Testis (tissue), 2 donors: ENCODE measurements at regions not wholly inside any gene's neighbourhood (a gene's known extent, or its start where the extent isn't known, plus 50 kb on each side); places are given as distances from the start of the nearest gene placed in this dataset.

ENCODE experiments used
- DNase-seq: peaks from one replicate; pipeline ENCODE4 v3.0.0-alpha.2; 2019
- H3K27ac ChIP-seq, 2 donors: fragments of 200-600 bp; sonication (generic); one replicate each; pipeline ENCODE4 v1.5.1; 2019
- H3K27me3 ChIP-seq: fragments of 200-600 bp; sonication (generic); one replicate; pipeline ENCODE4 v1.5.1; 2019
- H3K36me3 ChIP-seq: fragments of 200-600 bp; sonication (generic); one replicate; pipeline ENCODE4 v1.5.1; 2017; ENCODE audit warnings: low read depth; ENCODE audit errors: missing control alignments
- H3K4me1 ChIP-seq: fragments of 200-600 bp; sonication (generic); one replicate; pipeline ENCODE4 v1.5.1; 2019
- H3K4me3 ChIP-seq, 2 donors: fragments of 200-600 bp; sonication (generic); one replicate each; pipeline ENCODE4 v1.5.1; 2017 to 2019
- H3K9me3 ChIP-seq: fragments of 200-600 bp; sonication (generic); one replicate; pipeline ENCODE4 v1.5.1; 2017
- POLR2A ChIP-seq: fragments of 450-650 bp; IDR thresholded peaks from one replicate; pipeline ENCODE4 v1.6.1; 2017; ENCODE audit warnings: antibody characterized with exemption, mild to moderate bottlenecking, moderate library complexity
- WGBS, 2 donors: methylation state at CpG; one replicate each; pipeline ENCODE4 v1.1.5; 2018; 5-methylcytosine and 5-hydroxymethylcytosine counted together
- intact Hi-C: fragments of 100-400 bp; cut with DNase I; formaldehyde crosslinking; loops from one replicate; pipeline ENCODE4 v1.15.1; 2023; ENCODE audit warnings: low total_unique reads
- TF ChIP-seq, protein P1 (sequence below), 3 experiments: fragments of 450-650 bp in 2 of 3; fragments of 200-600 bp in 1 of 3; sonication (generic) in 1 of 3; IDR thresholded peaks; one replicate each; pipeline ENCODE4 v1.5.1; 2016 to 2019; ENCODE audit warnings: antibody characterized with exemption in 3 of 3, mild to moderate bottlenecking in 2 of 3, moderate library complexity in 1 of 3

DNA sequence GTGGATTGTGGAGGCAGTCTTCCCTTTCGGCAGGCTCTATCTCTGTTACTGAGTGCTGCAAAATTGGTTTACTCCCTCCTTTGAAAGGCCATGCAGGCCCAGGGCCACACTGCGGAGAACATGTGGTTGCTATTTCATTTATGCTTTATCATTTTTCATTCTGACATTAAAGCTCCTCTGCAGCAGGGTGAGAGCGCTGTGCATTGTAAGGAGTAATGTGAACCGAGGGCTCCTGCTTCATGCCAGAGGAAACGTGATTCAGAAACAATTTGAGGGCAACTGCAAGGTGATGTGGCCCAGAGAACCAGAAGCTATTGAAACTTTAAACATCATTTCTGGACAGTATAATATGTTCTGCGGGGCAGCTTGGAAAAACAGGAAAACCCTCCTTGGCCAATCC, 341.6 kb upstream of the NT5C1B start:
- DNase-seq, result no peak
- H3K4me1 ChIP-seq, result no peaks in the 10 kb centered on the region

DNA sequence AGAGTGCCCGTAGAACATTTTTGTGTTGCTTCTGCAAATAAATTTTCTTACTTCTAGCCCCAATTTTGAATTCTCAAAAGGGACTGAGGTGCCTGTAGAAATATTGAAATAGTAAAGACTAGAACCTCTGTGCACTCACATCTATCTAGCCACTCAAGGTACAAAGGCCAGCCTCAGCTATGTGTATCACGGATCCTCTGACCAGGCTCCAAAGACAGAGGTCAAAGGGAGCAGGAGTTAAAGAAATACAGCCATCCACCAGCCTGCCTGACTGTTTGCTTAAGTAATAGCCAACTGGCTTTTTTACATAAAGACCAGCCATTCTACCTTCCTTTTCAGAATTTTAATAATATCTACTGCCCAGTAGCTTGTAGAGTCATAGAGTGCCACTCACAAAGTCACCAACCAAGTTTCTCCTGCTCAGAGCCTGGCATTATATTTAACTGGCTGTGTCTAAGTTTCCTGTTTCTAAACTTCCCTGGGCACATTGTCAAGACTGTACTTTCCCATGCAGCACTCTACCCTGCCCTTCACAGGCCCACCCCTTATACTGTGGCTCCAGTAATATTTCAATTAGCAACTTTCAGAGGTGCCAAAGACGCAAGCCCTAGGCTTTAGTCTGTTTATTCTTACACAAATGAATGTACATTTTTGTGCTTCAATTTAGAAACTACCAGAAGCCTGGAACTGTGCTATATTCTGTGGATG, 338.3 kb upstream of the NT5C1B start:
- H3K36me3 ChIP-seq, result no peaks in the 10 kb centered on the region
- H3K4me1 ChIP-seq, result no peaks in the 10 kb centered on the region
- no peaks in the 10 kb centered on the region for H3K27me3 ChIP-seq
- DNase-seq, result no peak
- H3K9me3 ChIP-seq, result no peaks in the 10 kb centered on the region
- no peak overlapping the region for H3K27ac ChIP-seq
- WGBS, 2 donors, result 79 to 92% methylated on average over 3 of the region's 3 CpGs
- intact Hi-C loops, result no loop called here
- TF ChIP-seq, protein P1, sequence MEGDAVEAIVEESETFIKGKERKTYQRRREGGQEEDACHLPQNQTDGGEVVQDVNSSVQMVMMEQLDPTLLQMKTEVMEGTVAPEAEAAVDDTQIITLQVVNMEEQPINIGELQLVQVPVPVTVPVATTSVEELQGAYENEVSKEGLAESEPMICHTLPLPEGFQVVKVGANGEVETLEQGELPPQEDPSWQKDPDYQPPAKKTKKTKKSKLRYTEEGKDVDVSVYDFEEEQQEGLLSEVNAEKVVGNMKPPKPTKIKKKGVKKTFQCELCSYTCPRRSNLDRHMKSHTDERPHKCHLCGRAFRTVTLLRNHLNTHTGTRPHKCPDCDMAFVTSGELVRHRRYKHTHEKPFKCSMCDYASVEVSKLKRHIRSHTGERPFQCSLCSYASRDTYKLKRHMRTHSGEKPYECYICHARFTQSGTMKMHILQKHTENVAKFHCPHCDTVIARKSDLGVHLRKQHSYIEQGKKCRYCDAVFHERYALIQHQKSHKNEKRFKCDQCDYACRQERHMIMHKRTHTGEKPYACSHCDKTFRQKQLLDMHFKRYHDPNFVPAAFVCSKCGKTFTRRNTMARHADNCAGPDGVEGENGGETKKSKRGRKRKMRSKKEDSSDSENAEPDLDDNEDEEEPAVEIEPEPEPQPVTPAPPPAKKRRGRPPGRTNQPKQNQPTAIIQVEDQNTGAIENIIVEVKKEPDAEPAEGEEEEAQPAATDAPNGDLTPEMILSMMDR (IDR thresholded peaks at IDR 0.05), result no peak
- no peak for TF ChIP-seq POLR2A
- no peak overlapping the region for H3K4me3 ChIP-seq

More for the DNA sequence above, 341.6 kb upstream of the NT5C1B start:
- Histone ChIP-seq H3K27me3 (no peaks in the 10 kb centered on the region), H3K9me3 (no peaks in the 10 kb centered on the region), H3K36me3 (no peaks in the 10 kb centered on the region), H3K27ac (no peak overlapping the region), H3K4me3 (no peak overlapping the region)
- intact Hi-C loops, result no loop called here
- 89 to 95% methylated on average over 6 of the region's 6 CpGs for WGBS, 2 donors
- TF ChIP-seq, protein P1 (IDR thresholded peaks at IDR 0.05), result no peak
- TF ChIP-seq POLR2A, result no peak

GRCh38 chr2:18926631-18927524, 337.5 kb upstream of the NT5C1B start:
- H3K27ac ChIP-seq, result no peak overlapping the region
- H3K36me3 ChIP-seq, result no peaks in the 10 kb centered on the region
- DNase-seq, result no peak
- H3K4me1 ChIP-seq, result no peaks in the 10 kb centered on the region
- intact Hi-C loops, result no loop called here
- no peaks in the 10 kb centered on the region for H3K27me3 ChIP-seq
- TF ChIP-seq POLR2A, result no peak
- TF ChIP-seq, protein P1 (IDR thresholded peaks at IDR 0.05), result no peak
- no peak overlapping the region for H3K4me3 ChIP-seq
- 85 to 93% methylated on average over 9 of the region's 9 CpGs for WGBS, 2 donors
- H3K9me3 ChIP-seq, result no peaks in the 10 kb centered on the region

DNA sequence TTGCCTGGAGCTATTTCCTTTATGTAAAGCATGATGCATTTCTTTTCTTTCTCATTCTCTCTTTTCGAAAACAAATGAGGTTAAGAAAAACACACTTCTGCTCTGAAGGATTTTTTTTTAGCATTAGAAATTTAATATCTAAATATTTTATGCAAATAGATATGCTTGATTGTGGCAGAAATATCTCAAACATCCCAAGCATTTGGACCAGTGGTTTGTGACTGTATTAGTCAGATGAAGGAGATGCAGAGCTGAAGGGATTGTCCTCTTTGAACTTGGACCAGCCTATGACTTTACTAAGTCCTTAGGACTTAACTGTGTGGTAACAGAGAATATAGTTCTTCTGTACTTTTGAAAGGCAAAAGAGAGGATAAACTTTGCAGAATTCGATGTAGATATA, 335.9 kb upstream of the NT5C1B start:
- intact Hi-C loops, result no loop called here
- DNase-seq, result no peak

More for the DNA sequence above, 335.9 kb upstream of the NT5C1B start:
- Histone ChIP-seq H3K27me3 (no peaks in the 10 kb centered on the region), H3K27ac (no peak overlapping the region), H3K4me3 (no peak overlapping the region), H3K9me3 (no peaks in the 10 kb centered on the region), H3K4me1 (no peaks in the 10 kb centered on the region), H3K36me3 (no peaks in the 10 kb centered on the region)
- 68 to 77% methylated on average over 2 of the region's 2 CpGs for WGBS, 2 donors
- TF ChIP-seq, protein P1 (IDR thresholded peaks at IDR 0.05), result no peak
- TF ChIP-seq POLR2A, result no peak
